ENCODE measurements at regions not wholly inside any gene's neighbourhood (a gene's known extent, or its start where the extent isn't known, plus 50 kb on each side); places are given as distances from the start of the nearest gene placed in this dataset.

GRCh38 chr4:96316776-96317175 is 476.9 kb downstream of the PDHA2 start:
- no peak for DNase-seq

DNA sequence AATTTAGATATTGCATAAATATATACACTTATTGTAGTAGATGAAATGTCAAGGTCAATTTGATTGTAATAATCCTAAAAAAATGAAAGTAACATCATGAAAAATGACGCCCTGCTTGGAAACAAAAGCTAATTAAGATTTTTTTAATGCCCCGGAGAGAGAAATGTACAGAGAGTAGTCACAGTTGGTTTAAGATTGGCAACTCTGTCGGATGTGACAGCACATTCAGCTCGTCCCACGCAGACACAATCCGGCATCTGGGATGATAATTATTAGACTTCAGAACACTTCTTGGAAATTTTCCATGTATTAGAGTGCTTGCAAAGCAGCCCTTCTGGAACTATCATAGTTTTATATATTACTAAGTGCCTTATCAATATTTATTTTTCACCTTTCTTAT is 478.0 kb downstream of the PDHA2 start:
- peak in 1 of 3 donors; percentile 2 for DNase-seq

GRCh38 chr4:96326846-96327245 is 487.0 kb downstream of the PDHA2 start:
- DNase-seq = no peak

GRCh38 chr4:96342196-96342595 is 502.3 kb downstream of the PDHA2 start:
- no peak for DNase-seq

DNA sequence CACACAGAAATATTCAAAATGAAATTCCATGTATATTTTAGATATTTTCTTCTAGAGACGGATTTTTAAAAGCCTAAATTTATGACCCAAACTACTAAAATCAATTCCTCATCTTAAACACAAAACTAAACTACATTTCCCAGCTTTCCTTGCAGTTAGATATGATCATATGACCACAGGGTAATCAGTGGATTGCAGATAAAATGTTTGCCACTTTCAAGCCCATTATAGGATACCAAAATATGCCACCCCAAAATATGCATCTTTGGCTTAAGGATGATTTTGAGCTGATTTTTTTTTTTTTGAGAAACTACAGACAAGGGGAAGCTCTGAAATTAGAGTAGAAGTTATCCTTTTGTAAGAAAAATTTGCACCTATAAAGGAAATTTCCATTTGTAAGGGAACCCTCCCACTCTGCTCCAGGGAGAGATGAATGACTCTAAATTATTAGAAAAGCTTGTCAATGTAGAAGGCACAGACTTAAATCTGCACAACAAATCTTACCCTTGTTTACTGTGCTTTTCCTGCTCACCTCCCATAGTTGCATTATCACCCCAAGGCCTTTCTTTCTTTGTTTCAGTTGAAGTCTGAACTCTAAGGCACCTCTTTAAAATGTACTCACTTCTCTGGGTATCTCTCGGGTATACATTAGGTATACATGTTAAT is 503.0 kb downstream of the PDHA2 start:
- no peak for DNase-seq

GRCh38 chr4:96343836-96344235 is 503.9 kb downstream of the PDHA2 start:
- DNase-seq = no peak

DNA sequence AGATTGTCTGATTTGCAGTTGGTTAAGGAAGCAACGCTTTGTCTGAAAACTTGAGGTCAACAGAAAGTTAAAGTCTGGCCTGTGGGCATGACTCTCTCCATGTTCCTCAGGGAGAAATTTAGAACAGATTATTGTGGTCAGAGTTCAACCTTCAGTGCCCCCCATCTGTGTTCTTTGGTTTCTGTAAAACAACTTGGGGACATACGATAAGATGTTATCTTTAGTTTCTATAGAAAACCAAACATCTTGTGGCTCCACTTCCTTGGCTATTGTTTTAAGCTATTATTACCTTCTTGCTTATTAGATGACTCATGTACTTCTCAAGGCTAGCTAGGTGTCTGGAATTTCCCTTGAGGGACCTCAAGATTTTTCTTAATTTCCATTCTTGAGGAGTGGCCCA is 507.7 kb downstream of the PDHA2 start:
- no peak for DNase-seq

DNA sequence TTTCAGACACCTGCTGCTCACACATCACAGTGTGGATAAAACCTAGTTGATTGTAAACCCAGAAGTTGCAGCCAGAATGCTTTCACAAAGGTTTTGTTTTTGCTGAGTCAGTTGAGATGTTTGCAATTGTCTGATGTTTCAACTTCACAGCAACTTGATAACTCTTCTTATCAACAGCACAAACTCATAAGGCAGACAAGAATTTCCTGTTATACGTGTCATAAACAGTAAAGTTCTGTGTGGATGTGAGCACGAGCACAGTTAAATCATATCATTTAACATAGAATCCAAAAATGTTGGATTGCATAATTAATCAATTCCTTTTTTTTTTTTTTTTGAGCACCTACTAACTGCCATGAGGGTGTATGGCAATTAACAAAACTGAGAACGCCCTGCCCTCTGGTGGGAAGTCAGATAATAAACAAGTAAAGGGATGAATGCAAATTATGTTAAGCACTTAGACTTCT is 512.2 kb downstream of the PDHA2 start:
- DNase-seq = peak in 1 of 3 donors; percentile 4

DNA sequence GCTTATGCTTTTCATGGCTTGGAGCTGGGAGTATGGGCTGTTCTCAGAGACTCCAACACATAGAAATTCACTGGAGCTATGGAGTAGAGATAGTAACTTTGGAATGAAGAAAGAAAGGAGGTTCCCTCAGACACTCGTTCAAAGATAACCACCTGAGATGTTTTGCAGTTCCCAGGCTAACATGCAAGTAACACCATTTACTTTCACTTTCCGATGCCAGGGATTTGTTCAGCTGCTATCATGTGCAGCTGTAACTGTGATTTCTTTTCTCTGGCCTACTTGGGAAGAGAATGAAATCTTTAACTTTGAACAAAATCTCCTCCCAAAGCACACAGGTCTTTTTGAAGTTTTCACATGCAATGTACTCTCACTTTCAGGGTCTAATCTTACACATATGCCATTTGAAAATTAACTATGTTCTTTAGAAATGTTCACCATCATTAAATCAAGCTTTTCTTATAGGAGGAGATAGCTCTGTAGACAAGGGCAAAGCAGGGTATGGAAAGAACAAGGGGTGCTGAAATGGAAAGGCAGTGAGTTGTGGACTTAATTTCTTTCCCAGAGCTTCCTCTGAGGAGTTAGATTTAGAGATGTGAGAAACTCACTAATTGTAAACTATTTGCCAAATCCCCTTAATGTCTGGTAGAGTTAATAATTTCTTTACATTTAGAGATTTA is 514.3 kb downstream of the PDHA2 start:
- DNase-seq = peak in 1 of 3 donors; percentile 6

DNA sequence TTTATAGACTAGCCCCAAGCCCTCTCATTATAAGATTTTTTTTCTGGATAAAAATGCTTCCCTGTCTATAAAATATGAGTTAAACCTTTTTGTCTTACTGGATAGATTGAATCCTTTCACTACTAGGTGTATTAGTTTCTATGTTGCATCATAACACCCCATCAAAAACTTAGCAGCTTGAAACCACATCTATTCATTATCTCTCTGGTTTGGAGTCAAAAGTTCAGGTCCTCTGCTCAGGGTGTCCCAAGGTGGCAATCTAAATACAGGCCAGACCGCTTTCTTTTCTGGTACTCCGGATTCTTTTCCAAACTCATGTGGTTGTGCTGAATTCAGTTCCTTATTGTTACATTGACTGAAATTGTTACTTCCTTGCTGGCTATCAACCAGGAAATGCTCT is 515.5 kb downstream of the PDHA2 start:
- DNase-seq = no peak

DNA sequence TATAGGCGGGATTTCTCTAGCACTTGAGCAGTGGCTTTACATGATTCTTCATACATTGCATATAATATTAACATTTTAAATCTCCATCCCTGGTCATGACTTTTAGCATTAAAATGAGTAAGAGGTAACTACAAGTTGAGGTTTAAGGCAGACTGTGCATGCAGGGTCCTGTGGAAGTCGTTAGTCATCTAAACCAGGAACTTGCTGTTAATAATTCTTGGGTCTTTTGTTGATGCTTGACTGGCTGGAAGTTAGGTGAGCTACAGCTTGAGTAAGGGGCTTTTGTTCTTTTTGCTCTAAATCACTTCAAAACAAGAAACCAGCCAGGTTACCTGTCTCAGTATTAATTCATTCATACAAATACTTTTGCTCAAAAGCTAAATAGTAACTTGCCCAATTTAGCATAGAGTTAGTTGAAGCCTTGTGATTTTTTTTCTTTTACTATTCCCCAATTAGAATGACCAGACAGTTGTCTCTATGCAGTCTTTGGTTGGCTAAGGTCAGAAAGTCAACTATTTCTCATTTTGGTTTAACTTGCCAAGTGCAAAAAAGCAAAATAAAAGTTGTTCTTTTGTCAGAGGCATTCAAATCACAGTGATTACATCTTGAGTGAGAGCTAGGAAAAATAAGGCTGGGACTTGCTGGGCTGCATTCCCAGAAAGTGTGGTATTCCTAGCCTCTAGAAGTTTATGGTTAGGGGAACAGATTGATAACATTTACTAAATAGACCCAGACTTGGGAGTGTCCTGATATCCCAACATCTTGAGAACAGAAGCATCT is 516.9 kb downstream of the PDHA2 start:
- peak in 1 of 3 donors; percentile 27 for DNase-seq

- no peak for DNase-seq
Measured at GRCh38 chr4:96366632-96367031, 526.7 kb downstream of the PDHA2 start.

GRCh38 chr4:96375367-96375766 is 535.5 kb downstream of the PDHA2 start:
- no peak for DNase-seq

GRCh38 chr4:96379524-96379923 is 539.6 kb downstream of the PDHA2 start:
- DNase-seq = no peak

GRCh38 chr4:96380106-96380505 is 540.2 kb downstream of the PDHA2 start:
- DNase-seq = no peak

DNA sequence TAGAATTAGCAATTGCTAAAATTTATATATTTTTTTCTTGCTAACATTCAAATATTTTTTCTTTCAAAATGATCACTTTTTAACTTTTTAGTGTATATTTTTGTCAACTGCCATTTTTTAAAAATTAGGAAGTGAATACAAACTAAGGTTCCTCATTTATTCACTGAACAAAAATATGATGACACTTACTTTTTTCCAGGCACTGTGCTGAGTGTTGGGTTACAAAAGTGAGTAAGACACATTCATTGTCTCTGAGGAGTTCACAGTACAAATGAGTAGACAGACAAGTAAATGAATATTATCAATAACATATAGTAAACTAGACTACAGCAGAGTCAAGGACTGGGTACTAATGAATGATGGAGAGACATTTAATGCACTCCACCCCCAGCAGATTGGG is 543.5 kb downstream of the PDHA2 start:
- DNase-seq = no peak

- no peak for DNase-seq
Measured at GRCh38 chr4:96389770-96390169, 549.9 kb downstream of the PDHA2 start.

DNA sequence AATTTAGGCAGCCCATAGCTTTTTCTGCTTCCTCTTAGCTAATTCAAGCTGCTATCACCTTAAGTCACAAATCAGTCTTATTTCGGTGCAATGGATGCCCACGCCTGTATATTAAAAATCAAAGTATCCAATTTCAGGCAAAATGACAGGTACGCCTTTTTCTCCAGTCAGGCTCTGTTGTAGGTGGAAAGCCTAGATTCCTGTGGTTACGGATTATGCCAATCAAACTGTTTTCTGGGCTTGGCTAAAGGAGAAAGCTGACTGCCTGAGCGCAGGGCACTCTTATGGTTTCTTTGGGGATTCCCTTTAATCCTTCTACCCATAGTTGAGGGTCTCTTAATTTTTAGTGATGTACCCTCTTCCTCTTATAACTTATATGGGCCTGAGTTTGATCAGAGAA is 550.5 kb downstream of the PDHA2 start:
- DNase-seq = no peak

DNA sequence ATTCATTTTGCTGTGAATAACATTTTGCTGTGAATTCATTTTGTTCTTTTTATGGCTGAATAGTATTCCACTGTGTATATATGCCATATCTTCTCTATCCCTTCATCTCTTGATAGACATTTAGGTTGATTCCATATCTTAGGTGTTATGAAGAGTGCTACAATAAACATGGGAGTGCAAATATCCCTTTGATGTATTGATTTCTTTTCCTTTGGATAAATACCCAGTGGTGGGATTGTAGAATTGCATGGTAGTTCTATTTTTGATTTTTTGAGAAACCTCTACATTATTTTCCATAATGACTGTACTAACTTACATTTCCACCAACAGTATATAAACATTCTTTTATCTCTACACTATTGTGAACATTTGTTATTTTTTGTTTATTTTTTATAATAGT is 555.9 kb downstream of the PDHA2 start:
- DNase-seq = no peak

DNA sequence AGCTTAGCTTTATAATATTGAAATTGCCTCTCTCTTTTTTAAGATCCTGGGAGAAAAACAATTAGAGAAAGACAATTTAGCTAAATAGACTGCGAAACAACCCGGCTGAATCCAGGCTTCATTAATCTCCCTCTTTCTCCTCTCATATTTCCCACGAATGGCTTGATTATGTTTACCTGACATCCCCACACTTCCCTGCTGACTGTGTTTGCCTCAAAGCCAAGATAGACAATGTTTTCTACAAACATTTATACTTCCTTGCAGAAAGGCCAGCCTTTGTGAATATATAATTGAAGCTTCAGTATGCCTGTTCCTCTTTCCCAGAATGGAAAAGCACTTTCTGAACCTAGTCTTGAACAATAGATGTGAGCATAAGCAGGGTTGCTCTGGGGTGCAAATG is 566.8 kb downstream of the PDHA2 start:
- no peak for DNase-seq

DNA sequence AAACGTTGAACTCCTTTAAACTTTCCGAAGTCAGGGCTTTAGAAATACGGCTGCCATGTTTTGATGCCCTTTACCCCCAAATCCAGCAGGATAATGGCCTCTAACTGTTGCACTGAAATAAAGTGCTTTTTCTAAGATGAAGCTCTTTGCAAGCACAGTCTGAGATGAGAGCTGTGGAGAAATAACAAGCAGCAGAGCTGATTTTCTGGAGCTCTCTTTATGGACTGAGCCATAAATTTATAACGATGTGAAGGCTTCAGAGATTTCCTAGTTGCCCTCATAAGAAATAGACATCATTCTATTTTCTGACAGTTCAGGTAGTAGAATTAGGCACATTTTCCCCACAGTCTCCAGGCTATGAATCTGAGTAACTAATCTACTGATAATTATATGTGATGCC is 567.3 kb downstream of the PDHA2 start:
- DNase-seq = no peak

- no peak for DNase-seq
Measured at GRCh38 chr4:96407738-96408463, 568.0 kb downstream of the PDHA2 start.

Measured in muscle of back (tissue), 3 donors.